ENCODE measurements at regions not wholly inside any gene's neighbourhood (a gene's known extent, or its start where the extent isn't known, plus 50 kb on each side); places are given as distances from the start of the nearest gene placed in this dataset.

DNA sequence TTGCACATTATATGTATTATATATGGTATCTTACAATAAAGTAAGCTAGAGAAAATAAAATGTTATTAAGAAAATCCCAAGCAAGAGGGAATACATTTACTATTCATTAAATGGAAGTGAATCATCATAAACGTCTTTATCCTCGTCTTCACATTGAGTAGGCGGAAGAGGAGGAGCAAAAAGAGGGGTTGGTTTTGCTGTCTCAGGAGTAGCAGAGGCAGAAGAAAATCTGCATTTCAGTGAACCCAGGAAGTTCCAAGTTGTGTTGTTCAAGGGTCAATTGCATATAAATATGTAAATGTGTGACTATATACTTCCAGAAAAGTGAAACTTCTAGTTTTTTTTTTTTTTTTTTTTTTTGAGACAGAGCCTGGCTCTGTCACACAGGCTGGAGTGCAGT, 301.4 kb downstream of the TMA16 start:
- no peak for DNase-seq

DNA sequence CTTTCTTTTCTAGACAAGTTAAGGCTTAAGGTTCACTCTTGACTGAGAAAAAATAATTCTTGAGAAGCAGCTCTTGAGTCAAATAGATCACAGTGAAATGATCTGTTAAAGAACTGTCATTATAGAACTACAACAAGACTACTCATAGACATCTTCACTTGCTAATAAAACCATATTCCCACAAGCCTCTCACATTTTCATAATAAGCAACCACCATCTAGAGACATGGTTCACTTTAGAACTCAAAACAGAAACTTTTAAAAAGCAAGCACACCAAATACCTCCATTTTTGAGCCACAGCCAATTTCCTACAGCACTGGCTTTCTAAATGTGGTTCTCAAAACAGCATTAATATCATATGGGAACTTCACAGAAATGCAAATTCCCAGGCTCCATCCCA, 309.5 kb downstream of the TMA16 start:
- no peaks in the 10 kb centered on the region for H3K36me3 Mint-ChIP-seq (ENCODE audit: low read depth)
- no peak overlapping the region for H3K4me3 Mint-ChIP-seq
- H3K9me3 Mint-ChIP-seq, result no peaks in the 10 kb centered on the region
- TF ChIP-seq, protein P1, sequence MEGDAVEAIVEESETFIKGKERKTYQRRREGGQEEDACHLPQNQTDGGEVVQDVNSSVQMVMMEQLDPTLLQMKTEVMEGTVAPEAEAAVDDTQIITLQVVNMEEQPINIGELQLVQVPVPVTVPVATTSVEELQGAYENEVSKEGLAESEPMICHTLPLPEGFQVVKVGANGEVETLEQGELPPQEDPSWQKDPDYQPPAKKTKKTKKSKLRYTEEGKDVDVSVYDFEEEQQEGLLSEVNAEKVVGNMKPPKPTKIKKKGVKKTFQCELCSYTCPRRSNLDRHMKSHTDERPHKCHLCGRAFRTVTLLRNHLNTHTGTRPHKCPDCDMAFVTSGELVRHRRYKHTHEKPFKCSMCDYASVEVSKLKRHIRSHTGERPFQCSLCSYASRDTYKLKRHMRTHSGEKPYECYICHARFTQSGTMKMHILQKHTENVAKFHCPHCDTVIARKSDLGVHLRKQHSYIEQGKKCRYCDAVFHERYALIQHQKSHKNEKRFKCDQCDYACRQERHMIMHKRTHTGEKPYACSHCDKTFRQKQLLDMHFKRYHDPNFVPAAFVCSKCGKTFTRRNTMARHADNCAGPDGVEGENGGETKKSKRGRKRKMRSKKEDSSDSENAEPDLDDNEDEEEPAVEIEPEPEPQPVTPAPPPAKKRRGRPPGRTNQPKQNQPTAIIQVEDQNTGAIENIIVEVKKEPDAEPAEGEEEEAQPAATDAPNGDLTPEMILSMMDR (IDR thresholded peaks at IDR 0.05), result no peak
- H3K27me3 Mint-ChIP-seq (ENCODE audit: low read depth, poor library complexity), result peaks cover 4% of the 10 kb centered on the region
- no peaks in the 10 kb centered on the region for H3K4me1 Mint-ChIP-seq
- no peak for DNase-seq
- no peak overlapping the region for H3K27ac Mint-ChIP-seq

More for the DNA sequence above, 301.4 kb downstream of the TMA16 start:
- Mint-ChIP-seq H3K36me3 (ENCODE audit: low read depth) (no peaks in the 10 kb centered on the region), H3K4me3 (no peak overlapping the region), H3K27me3 (ENCODE audit: low read depth, poor library complexity) (no peaks in the 10 kb centered on the region), H3K4me1 (no peaks in the 10 kb centered on the region), H3K27ac (no peak overlapping the region), H3K9me3 (no peaks in the 10 kb centered on the region)
- TF ChIP-seq, protein P1 (IDR thresholded peaks at IDR 0.05), result no peak

DNA sequence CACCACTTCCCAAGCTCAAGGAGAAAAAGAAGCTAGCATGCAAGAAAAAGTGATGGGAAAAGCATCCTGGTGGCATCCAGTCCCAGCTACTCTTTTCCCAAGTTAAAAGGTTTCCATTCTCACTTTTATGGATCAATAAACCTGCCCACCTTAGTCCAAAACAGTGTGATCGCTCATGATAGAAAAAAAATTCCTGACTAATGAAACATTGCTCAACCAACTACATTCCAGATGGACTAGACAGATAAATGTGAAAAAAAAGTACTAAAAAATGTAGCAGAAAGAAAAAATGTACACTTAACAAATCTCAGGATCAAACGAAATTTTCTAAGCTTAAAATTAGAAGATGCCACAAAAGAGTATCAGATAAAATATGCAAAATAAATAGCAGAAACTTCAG, 312.2 kb downstream of the TMA16 start:
- peaks cover 4% of the 10 kb centered on the region for H3K27me3 Mint-ChIP-seq (ENCODE audit: low read depth, poor library complexity)
- H3K9me3 Mint-ChIP-seq, result no peaks in the 10 kb centered on the region
- DNase-seq, result no peak
- TF ChIP-seq, protein P1 (IDR thresholded peaks at IDR 0.05), result no peak
- no peaks in the 10 kb centered on the region for H3K36me3 Mint-ChIP-seq (ENCODE audit: low read depth)
- H3K4me1 Mint-ChIP-seq, result no peaks in the 10 kb centered on the region
- no peak overlapping the region for H3K27ac Mint-ChIP-seq
- H3K4me3 Mint-ChIP-seq, result no peak overlapping the region

DNA sequence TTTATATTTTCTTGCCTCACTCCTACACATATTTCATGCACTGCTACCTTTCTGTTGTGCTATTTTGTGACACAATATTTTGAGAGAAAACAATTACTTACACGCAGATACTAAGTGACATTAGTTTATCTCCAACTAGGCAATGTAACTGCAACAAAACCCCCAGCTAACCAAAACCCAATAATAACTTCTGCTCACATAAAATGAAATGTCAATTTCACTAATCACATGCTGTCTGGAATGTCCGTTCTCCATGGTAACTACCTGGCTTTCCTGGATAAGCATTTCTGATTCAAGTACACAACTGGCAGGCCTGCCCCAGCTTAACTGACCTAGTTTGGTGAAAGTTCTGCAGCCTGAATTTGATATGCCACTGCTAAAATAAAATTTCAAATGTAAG, 313.5 kb downstream of the TMA16 start:
- Mint-ChIP-seq H3K27me3 (ENCODE audit: low read depth, poor library complexity) (peaks cover 4% of the 10 kb centered on the region), H3K36me3 (ENCODE audit: low read depth) (no peaks in the 10 kb centered on the region), H3K27ac (no peak overlapping the region), H3K4me1 (no peaks in the 10 kb centered on the region), H3K9me3 (no peaks in the 10 kb centered on the region), H3K4me3 (no peak overlapping the region)
- TF ChIP-seq, protein P1 (IDR thresholded peaks at IDR 0.05), result no peak
- DNase-seq, result no peak

DNA sequence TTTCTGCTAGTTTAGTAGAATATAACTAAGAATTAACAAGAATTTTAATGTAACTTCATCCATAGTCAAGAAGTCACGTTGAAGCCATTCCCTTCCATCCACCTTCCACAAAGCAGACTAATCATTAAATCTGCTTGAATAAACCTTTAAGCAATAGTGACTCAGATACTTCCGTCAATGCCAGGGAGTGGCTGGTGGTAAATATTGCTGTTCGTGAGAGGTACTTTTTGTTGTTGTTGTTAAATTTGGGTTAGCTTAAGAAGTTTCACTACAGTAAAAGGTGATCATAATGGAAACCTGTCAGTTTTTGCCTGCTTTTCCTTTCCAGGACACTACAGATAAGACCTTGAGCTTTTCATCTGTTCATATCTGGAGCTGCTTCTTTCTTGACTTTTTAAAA, 316.3 kb downstream of the TMA16 start:
- no peaks in the 10 kb centered on the region for H3K27me3 Mint-ChIP-seq (ENCODE audit: low read depth, poor library complexity)
- DNase-seq, result no peak
- H3K36me3 Mint-ChIP-seq (ENCODE audit: low read depth), result no peaks in the 10 kb centered on the region
- no peak overlapping the region for H3K4me3 Mint-ChIP-seq
- no peak overlapping the region for H3K27ac Mint-ChIP-seq
- TF ChIP-seq, protein P1 (IDR thresholded peaks at IDR 0.05), result no peak
- H3K4me1 Mint-ChIP-seq, result peaks cover 7% of the 10 kb centered on the region
- no peaks in the 10 kb centered on the region for H3K9me3 Mint-ChIP-seq

DNA sequence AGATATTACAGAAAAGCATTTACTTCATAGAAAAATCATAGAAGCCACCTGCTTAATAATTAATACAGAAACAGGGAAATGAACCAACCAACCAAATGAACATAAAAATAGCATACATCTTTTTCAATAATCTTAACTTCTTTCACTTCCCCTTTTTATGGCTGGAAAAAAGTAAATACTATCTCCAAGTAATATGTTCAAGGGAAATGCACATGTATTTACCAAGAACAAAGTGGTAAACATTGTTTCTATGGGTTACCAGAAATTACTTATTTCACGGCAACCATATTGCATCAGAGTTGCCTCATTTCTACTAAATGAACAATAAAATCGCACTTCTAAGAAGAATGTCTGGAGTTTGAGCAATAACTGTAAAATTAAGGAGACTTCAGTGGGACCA, 321.3 kb downstream of the TMA16 start:
- H3K9me3 Mint-ChIP-seq, result no peaks in the 10 kb centered on the region
- peaks cover 7% of the 10 kb centered on the region for H3K4me1 Mint-ChIP-seq
- H3K36me3 Mint-ChIP-seq (ENCODE audit: low read depth), result no peaks in the 10 kb centered on the region
- no peak for DNase-seq
- no peaks in the 10 kb centered on the region for H3K27me3 Mint-ChIP-seq (ENCODE audit: low read depth, poor library complexity)
- TF ChIP-seq, protein P1 (IDR thresholded peaks at IDR 0.05), result no peak
- no peak overlapping the region for H3K4me3 Mint-ChIP-seq
- H3K27ac Mint-ChIP-seq, result no peak overlapping the region

All from nephron progenitor cell (in vitro differentiated cells).